NK-92 (cell line): ENCODE measurements at regions not wholly inside any gene's neighbourhood (a gene's known extent, or its start where the extent isn't known, plus 50 kb on each side); places are given as distances from the start of the nearest gene placed in this dataset.

Experiments used
- DNase-seq: peaks from one replicate; lab custom pipeline; 2025; ENCODE audit not compliant: unreplicated experiment; lab: John Stamatoyannopoulos, UW

DNA sequence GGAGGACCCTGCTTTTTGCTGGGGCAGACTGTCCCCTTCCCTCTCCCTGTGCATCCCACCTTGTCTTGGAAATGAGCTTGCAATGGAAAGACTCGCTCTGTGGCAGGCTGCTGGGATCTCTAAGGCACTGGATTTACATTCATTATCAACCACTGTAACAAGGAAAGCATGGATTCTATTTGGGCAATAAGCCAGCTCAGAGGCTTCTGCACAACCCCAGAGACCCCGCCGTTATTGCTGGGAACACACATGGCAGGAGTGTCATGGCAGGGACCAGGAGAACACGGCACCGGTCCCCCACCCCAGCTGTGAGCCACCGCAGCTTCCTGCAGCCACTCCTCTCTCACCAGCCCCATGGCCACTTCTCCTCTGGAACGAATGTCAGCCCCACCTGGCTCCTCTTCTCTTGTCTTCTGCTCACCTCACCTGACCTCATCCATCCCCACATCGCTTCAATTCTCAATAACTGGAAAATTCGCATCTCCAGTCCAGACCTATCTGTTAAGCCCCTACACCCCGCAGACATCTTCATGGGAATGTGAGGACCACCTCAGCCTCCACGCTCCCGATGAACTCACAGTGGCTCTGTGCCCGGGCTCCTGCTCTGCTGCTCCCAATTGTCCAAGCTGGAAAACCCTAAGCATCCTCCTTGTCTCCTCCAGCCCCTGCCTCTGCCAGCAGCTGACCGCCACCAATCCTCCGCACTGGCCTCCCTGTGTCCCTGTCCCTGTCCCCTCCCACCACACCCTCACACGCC, 181.5 kb downstream of the USP12 start:
- no peak for DNase-seq

GRCh38 chr13:26989261-26989956, 182.2 kb downstream of the USP12 start:
- DNase-seq = no peak

DNA sequence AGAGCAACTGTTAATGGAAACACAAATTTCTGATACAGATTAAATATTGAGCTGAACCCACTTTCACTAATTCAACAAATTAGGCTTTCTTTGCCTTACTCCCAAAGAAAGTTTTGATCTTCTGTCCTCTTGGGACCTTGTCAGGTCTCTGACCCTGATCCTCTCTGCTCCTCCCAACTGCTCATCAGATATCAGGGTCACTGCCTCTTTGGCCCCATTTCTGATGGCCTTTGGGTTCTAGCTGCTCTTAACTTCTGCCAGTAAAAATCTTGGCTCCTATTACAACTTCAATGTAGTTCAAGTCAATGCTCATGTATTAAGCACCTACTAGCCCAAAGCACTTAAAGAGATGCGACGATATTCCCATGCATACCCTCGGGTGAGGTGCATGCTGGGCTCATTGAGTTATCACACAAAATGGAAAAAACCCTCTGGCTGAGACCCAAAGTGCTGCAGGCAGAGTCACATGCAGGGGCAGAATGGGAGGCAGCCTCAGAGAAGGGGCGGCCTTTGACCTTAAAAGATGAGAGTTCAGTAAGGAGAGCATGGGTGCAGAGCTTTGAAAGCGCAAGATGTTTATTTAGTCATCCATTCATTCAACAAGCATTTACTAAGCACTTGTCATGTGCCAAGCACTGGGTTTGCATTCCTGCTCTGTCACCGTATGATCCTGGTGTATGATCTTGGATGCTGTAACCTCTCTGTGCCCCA, 183.4 kb downstream of the USP12 start:
- DNase-seq = no peak

DNA sequence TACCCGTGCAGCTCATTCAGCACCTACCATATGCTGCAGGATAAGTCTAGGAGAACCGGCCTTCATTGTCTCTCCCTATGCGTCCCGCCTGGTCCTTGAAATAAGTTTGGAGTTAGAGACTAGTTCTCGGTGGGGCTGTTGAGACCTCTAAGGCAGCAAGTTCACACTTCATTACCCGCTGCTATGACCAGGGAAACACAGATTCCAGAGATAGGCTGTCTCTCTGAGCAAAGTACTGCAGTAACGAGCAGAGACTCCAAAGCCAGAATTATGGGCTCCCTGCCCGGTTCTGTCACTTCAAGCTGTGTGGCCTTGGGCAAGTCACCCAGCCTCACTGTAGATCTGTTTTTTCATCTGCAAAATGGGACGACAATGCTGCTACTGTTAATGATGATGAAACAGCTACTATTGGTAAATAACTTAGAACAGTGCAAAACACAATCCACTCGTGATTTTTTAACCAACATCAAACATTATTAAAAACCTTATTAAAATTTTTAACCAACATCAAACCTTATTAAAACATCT, 184.1 kb downstream of the USP12 start:
- no peak for DNase-seq

GRCh38 chr13:26985285-26985878, 186.2 kb downstream of the USP12 start:
- no peak for DNase-seq

DNA sequence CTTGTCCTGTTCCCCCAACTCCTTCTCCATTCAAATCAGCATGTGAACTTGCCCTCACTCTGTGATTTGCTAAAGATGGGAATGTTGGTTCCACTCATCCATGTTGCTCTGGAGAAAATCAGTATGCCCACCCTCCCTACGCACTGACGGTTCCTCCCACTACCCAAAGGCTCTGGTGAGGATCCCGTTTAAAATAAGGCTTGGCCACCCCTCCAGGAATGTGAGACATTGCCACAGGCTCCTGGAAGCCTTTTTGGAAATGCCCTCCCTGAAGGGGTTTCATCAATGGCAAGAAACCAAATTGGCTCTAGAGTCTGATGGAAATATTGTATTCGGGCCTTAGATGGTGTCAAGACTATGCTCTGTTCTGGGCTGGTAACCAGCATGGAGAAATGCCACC, 187.3 kb downstream of the USP12 start:
- no peak for DNase-seq

GRCh38 chr13:26983543-26984320, 187.9 kb downstream of the USP12 start:
- DNase-seq = no peak

DNA sequence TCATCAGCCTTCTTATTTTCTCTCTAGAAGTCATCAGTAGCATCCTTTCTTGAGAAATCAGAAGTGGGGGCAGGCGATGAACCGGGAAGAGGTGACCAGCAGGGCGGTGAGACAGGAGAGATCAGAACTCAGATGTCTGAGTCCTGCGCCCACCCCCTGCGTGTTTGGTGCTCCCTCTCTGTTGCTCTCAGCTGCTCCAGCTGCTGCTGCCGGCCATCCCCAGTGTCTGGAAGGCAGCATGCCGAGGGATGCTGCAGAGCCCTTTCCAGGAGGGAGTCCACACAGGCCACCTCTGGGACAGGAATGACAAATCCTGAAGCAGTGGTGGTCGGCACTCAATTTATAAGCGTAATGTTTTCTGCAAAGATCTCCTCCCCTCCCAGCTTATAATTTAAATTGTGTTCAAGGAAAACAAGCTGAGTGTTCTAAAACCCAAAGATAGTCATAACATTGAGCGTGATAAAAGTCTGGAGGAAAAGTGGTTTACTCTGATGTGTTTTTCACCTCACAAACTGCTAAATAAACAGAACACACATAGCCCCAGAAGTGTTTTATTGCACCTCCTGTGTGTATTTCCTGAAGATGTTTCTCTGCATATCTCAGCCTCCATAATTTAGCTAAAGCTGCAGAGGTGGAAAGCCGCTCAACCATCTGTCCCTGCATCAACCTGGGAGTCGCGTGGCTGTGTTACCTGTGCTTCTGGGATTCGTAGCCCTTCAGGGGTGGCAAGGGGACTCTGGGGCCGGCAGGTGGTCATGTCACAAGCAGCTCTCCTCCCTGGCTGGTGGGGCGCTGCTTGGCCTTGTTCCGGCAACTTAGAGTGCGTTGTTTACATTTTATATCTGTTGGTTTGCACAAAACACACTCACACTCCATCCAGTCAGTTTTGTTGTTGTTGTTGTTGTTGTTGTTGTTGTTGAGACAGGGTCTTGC, 191.2 kb downstream of the USP12 start:
- DNase-seq = no peak

DNA sequence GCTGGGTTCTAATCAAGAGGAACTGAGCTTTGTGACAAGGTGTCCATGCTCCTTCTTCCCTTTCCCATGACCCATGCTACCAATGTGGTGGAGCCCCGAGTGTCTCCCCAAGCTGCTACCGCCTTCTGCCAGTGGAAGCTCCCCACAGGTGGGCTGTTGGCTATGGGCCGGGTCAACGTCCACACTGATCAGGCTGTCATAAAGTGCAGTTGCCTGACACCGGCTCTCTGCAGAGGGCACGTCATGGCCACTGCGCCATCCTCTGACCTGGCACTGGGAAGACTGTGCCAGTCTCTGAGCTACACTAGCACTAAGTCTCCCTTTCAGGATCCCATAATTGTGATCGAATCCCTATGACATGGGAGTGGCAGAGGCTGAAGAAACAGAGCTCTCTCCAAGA, 192.3 kb downstream of the USP12 start:
- DNase-seq = no peak

- no peak for DNase-seq
These were observed 193.3 kb downstream of the USP12 start for GRCh38 chr13:26978081-26978860.

DNA sequence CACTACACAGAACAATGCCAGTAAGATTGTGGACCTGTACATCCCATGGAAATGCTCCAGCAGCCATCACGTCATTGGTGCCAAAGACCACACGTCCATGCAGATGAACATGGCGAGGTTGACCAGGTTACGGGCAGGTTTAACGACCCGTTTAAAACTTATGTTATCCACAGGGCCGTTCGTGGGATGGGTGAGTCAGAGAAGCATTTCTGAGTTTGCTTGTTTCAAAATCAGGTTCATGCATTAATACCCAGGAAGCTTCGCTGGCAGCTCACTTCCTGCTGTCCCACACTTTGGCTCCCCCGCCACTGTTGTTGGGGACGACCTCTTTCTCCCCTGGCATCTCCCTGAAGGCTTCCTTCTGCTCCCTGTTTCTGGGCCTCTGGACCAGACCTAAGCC, 194.1 kb downstream of the USP12 start:
- DNase-seq = no peak

DNA sequence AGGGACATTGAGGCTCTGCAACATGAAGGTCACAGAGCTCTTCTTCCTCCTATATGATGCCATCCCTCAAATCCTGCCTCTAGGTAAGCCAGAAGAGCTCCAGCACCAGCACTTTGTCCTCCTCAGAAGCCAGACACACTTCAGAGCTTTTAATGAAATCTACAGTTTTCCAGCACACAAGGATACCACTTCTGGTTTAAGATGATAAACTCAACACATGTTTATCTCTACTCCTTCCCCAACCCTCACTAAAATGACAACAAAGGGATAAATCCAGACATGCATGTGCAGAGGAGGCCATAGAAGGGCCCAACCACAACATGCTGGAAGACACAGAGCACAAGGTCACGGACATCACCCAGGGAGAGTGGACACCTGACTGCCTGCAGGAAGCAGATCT, 195.3 kb downstream of the USP12 start:
- DNase-seq = no peak

- DNase-seq = no peak
These were observed 197.7 kb downstream of the USP12 start for GRCh38 chr13:26973946-26974345.

DNA sequence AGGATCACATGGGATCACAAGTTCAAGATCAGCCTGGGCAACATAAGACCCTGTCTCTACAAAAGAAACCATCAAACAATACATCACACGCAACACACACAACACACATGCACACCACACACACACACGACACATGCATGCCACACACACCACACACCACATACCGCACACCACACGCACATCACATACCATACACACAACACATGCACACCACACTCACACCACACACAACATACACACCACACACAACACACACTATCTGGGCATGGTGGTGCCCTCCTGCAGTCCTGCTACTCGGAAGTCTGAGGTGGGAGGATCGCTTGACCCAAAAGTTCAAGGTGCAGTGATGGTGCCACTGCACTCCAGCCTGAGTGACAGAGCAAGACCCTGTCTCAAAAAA, 198.3 kb downstream of the USP12 start:
- DNase-seq = no peak

DNA sequence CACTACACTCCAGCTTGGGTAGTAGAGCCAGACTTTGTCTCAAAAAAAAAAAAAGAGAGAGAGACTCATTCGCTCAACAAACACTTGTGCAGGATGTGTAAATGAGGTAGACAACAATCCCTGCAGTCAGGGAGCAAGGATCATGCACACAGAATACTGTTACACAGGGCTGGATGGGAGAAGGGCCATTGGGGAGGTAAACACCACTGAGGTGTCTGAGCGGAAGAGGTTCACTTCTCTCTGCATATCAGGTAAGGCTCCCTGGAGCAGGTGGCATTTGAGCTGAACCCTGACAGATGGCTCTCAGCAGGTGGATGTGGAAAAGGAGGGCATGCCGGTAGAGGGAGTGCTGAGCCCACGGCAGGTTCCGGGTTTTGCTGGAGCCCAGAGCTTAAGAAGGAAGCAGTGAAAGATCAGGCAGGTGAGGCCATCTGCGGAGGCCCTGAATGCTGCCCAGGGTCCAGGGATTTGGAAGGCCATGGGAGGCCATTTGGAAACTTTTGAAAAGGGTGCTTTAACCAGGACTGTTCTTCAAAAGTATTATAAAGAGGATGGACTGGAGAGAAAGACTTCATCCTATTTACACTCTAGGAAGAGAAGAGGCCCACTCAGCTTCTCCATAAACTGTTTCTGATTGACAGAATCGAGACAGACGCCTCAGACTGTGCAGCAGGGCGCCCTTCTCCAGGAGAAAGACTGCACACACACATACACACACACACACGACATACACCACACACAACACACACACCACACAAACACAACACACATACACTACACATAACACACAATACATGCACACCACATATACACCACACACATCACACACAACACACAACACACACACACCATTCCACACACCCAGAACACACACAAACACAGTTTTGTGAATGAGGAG, 199.4 kb downstream of the USP12 start:
- DNase-seq = no peak

GRCh38 chr13:26968431-26969341, 202.9 kb downstream of the USP12 start:
- no peak for DNase-seq
